ENCODE measurements at regions not wholly inside any gene's neighbourhood (a gene's known extent, or its start where the extent isn't known, plus 50 kb on each side); places are given as distances from the start of the nearest gene placed in this dataset.

GRCh38 chr4:57494821-57495220, 384.6 kb upstream of the IGFBP7 start:
- H3K9me3 ChIP-seq, result no peaks in the 10 kb centered on the region

GRCh38 chr4:57492251-57492878, 382.2 kb upstream of the IGFBP7 start:
- no peaks in the 10 kb centered on the region for H3K9me3 ChIP-seq
- TF ChIP-seq POLR2A (IDR thresholded peaks at IDR 0.05) (no peak), EP300 (IDR thresholded peaks at IDR 0.05) (no peak), POLR2AphosphoS5 (IDR thresholded peaks at IDR 0.05) (no peak)
- TF ChIP-seq, protein P1, sequence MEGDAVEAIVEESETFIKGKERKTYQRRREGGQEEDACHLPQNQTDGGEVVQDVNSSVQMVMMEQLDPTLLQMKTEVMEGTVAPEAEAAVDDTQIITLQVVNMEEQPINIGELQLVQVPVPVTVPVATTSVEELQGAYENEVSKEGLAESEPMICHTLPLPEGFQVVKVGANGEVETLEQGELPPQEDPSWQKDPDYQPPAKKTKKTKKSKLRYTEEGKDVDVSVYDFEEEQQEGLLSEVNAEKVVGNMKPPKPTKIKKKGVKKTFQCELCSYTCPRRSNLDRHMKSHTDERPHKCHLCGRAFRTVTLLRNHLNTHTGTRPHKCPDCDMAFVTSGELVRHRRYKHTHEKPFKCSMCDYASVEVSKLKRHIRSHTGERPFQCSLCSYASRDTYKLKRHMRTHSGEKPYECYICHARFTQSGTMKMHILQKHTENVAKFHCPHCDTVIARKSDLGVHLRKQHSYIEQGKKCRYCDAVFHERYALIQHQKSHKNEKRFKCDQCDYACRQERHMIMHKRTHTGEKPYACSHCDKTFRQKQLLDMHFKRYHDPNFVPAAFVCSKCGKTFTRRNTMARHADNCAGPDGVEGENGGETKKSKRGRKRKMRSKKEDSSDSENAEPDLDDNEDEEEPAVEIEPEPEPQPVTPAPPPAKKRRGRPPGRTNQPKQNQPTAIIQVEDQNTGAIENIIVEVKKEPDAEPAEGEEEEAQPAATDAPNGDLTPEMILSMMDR (IDR thresholded peaks at IDR 0.05), result no peak
- H3K27me3 ChIP-seq, result no peaks in the 10 kb centered on the region
- 72% methylated on average over 5 of the region's 5 CpGs for WGBS
- no peak overlapping the region for H3K27ac ChIP-seq
- no peaks in the 10 kb centered on the region for H3K4me1 ChIP-seq
- DNase-seq (ENCODE audit: low spot score in 2 of 2), result no peak
- no peak overlapping the region for H3K4me3 ChIP-seq
- H3K36me3 ChIP-seq, result no peaks in the 10 kb centered on the region

More at GRCh38 chr4:57494821-57495220, 384.6 kb upstream of the IGFBP7 start:
- Histone ChIP-seq H3K4me1 (no peaks in the 10 kb centered on the region), H3K27me3 (no peaks in the 10 kb centered on the region), H3K4me3 (no peak overlapping the region), H3K27ac (no peak overlapping the region), H3K36me3 (no peaks in the 10 kb centered on the region)
- no peak for DNase-seq (ENCODE audit: low spot score in 2 of 2)
- 61% methylated on average over 4 of the region's 4 CpGs for WGBS
- TF ChIP-seq, protein P1 (IDR thresholded peaks at IDR 0.05), result no peak
- TF ChIP-seq EP300 (IDR thresholded peaks at IDR 0.05) (no peak), POLR2AphosphoS5 (IDR thresholded peaks at IDR 0.05) (no peak), POLR2A (IDR thresholded peaks at IDR 0.05) (no peak)

DNA sequence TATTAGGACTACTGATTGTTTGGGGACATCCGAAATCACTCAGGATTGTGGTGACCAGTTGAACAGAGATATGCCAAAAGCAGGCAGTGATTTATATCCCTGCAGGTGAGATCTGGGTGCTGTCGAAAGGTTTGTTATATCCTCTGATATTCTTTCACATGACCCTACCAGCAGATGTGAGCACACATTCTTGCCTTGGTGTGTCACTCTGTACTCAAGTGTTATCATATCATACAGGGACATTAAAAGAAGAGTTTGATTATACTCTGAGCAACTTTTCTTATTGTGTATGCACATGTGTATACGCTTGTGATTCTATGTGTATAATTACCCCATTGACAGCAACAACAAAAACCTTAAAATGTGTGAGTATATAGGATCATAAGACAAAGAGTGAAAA, 381.2 kb upstream of the IGFBP7 start:
- DNase-seq (ENCODE audit: low spot score in 2 of 2), result no peak
- no peaks in the 10 kb centered on the region for H3K9me3 ChIP-seq
- no peaks in the 10 kb centered on the region for H3K4me1 ChIP-seq
- 88% methylated on average over 3 of the region's 3 CpGs for WGBS
- no peaks in the 10 kb centered on the region for H3K27me3 ChIP-seq
- no peaks in the 10 kb centered on the region for H3K36me3 ChIP-seq
- H3K4me3 ChIP-seq, result no peak overlapping the region
- TF ChIP-seq EP300 (IDR thresholded peaks at IDR 0.05) (no peak), POLR2AphosphoS5 (IDR thresholded peaks at IDR 0.05) (no peak), POLR2A (IDR thresholded peaks at IDR 0.05) (no peak)
- TF ChIP-seq, protein P1 (IDR thresholded peaks at IDR 0.05), result no peak
- H3K27ac ChIP-seq, result no peak overlapping the region

DNA sequence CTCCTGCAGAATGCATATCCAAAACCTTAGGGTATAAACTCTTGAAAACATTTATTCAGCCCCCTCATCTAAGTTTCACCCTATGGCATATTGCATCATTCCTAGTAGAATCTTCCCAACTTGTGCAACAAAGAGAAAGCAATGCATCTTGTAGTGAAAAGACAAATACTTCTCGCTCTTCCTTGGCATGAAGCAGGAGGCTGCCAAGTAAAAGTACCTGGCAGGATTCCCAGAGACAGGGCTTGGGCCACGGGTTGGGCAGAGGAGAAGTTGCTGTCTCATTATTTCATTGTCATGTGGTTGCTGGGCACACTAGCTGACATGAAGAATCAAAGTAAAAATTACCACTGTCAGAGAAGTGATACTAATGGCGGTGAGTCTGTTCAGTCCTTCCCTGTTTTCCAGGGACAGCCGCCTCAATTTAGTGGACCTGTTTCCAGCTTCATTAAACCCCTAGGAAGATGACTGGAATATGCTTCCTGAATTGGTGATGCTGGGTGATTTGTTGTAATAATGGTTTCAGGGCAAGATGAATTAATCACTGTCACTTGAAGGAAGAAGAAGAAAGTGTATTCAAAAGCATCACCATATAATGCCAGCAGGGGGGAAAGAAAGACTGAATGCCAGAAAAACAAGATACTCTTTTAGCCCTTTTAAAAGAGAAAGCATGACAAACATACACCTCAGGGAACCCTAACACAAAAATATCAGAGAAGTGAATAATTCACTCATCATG, 380.5 kb upstream of the IGFBP7 start:
- no peak for DNase-seq (ENCODE audit: low spot score in 2 of 2)
- no peaks in the 10 kb centered on the region for H3K9me3 ChIP-seq
- H3K4me3 ChIP-seq, result no peak overlapping the region
- no peaks in the 10 kb centered on the region for H3K36me3 ChIP-seq
- no peaks in the 10 kb centered on the region for H3K4me1 ChIP-seq
- H3K27ac ChIP-seq, result no peak overlapping the region
- H3K27me3 ChIP-seq, result no peaks in the 10 kb centered on the region
- 34% methylated on average over 4 of the region's 4 CpGs for WGBS
- TF ChIP-seq EP300 (IDR thresholded peaks at IDR 0.05), result no peak
- TF ChIP-seq POLR2A (IDR thresholded peaks at IDR 0.05), result no peak
- TF ChIP-seq, protein P1 (IDR thresholded peaks at IDR 0.05), result no peak
- no peak for TF ChIP-seq POLR2AphosphoS5 (IDR thresholded peaks at IDR 0.05)

- no peaks in the 10 kb centered on the region for H3K4me1 ChIP-seq
- H3K27ac ChIP-seq, result no peak overlapping the region
- H3K27me3 ChIP-seq, result no peaks in the 10 kb centered on the region
- no peak for DNase-seq (ENCODE audit: low spot score in 2 of 2)
- TF ChIP-seq, protein P1 (IDR thresholded peaks at IDR 0.05), result no peak
- no peaks in the 10 kb centered on the region for H3K9me3 ChIP-seq
- H3K36me3 ChIP-seq, result no peaks in the 10 kb centered on the region
- 47% methylated on average over 3 of the region's 3 CpGs for WGBS
- H3K4me3 ChIP-seq, result no peak overlapping the region
Measured at GRCh38 chr4:57488366-57489162, 378.4 kb upstream of the IGFBP7 start.

Measured in suprapubic skin (tissue), 4 donors.